HG02763 (cell line): ENCODE measurements at regions not wholly inside any gene's neighbourhood (a gene's known extent, or its start where the extent isn't known, plus 50 kb on each side); places are given as distances from the start of the nearest gene placed in this dataset.
A peak's percentile ranks its signal among the peaks of the same experiment; 100 is the strongest.

Experiments
- ATAC-seq: cut with Tn5 transposase; IDR thresholded peaks from one replicate; pipeline ENCODE4 v1.9.1; 2021; ENCODE audit warnings: mild to moderate bottlenecking, moderate library complexity; ENCODE audit not compliant: unreplicated experiment

- ATAC-seq = no peak
Measured at GRCh38 chr3:154775821-154776548, 304.1 kb upstream of the MME start.

GRCh38 chr3:154766765-154767503 lies 313.2 kb upstream of the MME start:
- ATAC-seq = no peak

- no peak for ATAC-seq
Measured at GRCh38 chr3:154764856-154765640, 315.1 kb upstream of the MME start.

- no peak for ATAC-seq
Measured at GRCh38 chr3:154762486-154762885, 317.6 kb upstream of the MME start.

- no peak for ATAC-seq
Measured at GRCh38 chr3:154759966-154760365, 320.2 kb upstream of the MME start.

GRCh38 chr3:154758109-154758868 lies 321.8 kb upstream of the MME start:
- ATAC-seq = no peak

- no peak for ATAC-seq
Measured at GRCh38 chr3:154753101-154753500, 323.1 kb upstream of the GPR149 start.

GRCh38 chr3:154749514-154749913 lies 319.5 kb upstream of the GPR149 start:
- ATAC-seq = no peak

GRCh38 chr3:154745929-154746328 lies 315.9 kb upstream of the GPR149 start:
- no peak for ATAC-seq

GRCh38 chr3:154745122-154745521 lies 315.1 kb upstream of the GPR149 start:
- ATAC-seq = no peak

GRCh38 chr3:154743418-154743817 lies 313.4 kb upstream of the GPR149 start:
- ATAC-seq = no peak

- ATAC-seq = no peak
Measured at GRCh38 chr3:154734468-154734867, 304.5 kb upstream of the GPR149 start.

GRCh38 chr3:154730186-154730585 lies 300.2 kb upstream of the GPR149 start:
- ATAC-seq = no peak

GRCh38 chr3:154729741-154730140 lies 299.8 kb upstream of the GPR149 start:
- no peak for ATAC-seq

- ATAC-seq = no peak
Measured at GRCh38 chr3:154728285-154728684, 298.3 kb upstream of the GPR149 start.

GRCh38 chr3:154720921-154721320 lies 290.9 kb upstream of the GPR149 start:
- no peak for ATAC-seq

GRCh38 chr3:154718053-154718452 lies 288.1 kb upstream of the GPR149 start:
- ATAC-seq = no peak

- ATAC-seq = no peak
Measured at GRCh38 chr3:154716170-154716569, 286.2 kb upstream of the GPR149 start.

- no peak for ATAC-seq
Measured at GRCh38 chr3:154708554-154708953, 278.6 kb upstream of the GPR149 start.

GRCh38 chr3:154701055-154701454 lies 271.1 kb upstream of the GPR149 start:
- no peak for ATAC-seq

GRCh38 chr3:154690413-154690812 lies 260.4 kb upstream of the GPR149 start:
- peak; percentile 56 for ATAC-seq
